Fibroblast of lung (primary cell): ENCODE measurements at regions not wholly inside any gene's neighbourhood (a gene's known extent, or its start where the extent isn't known, plus 50 kb on each side); places are given as distances from the start of the nearest gene placed in this dataset.

Source experiments
- CTCF ChIP-seq, 2 donors: IDR thresholded peaks in 1 of 2; conservative IDR thresholded peaks in 1 of 2; 1 replicate in 1 of 2; 2 replicates in 1 of 2; pipeline ENCODE4 v1.5.1; 2011 to 2012; ENCODE audit warnings: low read length in 2 of 2, control low read depth in 1 of 2, inconsistent platforms in 1 of 2, low read depth in 1 of 2, mild to moderate bottlenecking in 1 of 2
- EZH2 ChIP-seq: IDR thresholded peaks from 2 replicates; pipeline ENCODE4 v1.5.1; 2012; ENCODE audit warnings: low read length, control low read depth, mild to moderate bottlenecking; ENCODE audit errors: missing control alignments

GRCh38 chr12:13304924-13305323 is 108.4 kb downstream of the EMP1 start:
- TF ChIP-seq CTCF (conservative IDR thresholded peaks at IDR 0.05 in 1 of 2, IDR thresholded peaks at IDR 0.05 in 1 of 2; ENCODE audit: low read depth in 1 of 2, low read length in 2 of 2) = no peak
- no peak for TF ChIP-seq EZH2
